PFSK-1 (cell line): ENCODE measurements at regions not wholly inside any gene's neighbourhood (a gene's known extent, or its start where the extent isn't known, plus 50 kb on each side); places are given as distances from the start of the nearest gene placed in this dataset.

Experiments used
- FOXP2 ChIP-seq: optimal IDR thresholded peaks from 2 replicates; pipeline ENCODE3; 2011; ENCODE audit warnings: borderline replicate concordance, control low read depth, inconsistent platforms; ENCODE audit not compliant: insufficient read depth; ENCODE audit errors: extremely low read length, extremely low read depth
- POLR2AphosphoS5 ChIP-seq: IDR thresholded peaks from 2 replicates; pipeline ENCODE4 v1.6.1; 2012; ENCODE audit warnings: low read depth, mild to moderate bottlenecking, control low read depth, low read length, moderate library complexity
- REST ChIP-seq, 2 experiments: IDR thresholded peaks; 2 replicates each; pipeline versions ENCODE4 v1.6.1 to v1.8.0; 2011 to 2012; ENCODE audit warnings: low read depth in 2 of 2, low read length in 2 of 2, control low read depth in 1 of 2, inconsistent platforms in 1 of 2, mild to moderate bottlenecking in 1 of 2, moderate library complexity in 1 of 2; ENCODE audit not compliant: insufficient read depth in 1 of 2
- SIN3A ChIP-seq: IDR thresholded peaks from 2 replicates; pipeline ENCODE4 v1.6.1; 2012; ENCODE audit warnings: mild to moderate bottlenecking, low read length, moderate library complexity, borderline replicate concordance; ENCODE audit not compliant: insufficient read depth
- TAF1 ChIP-seq: IDR thresholded peaks from 2 replicates; pipeline ENCODE4 v1.6.1; 2012; ENCODE audit warnings: low read length, control low read depth, borderline replicate concordance; ENCODE audit not compliant: insufficient read depth

- no peak for TF ChIP-seq POLR2AphosphoS5
- no peak for TF ChIP-seq REST (IDR thresholded peaks at IDR 0.05; ENCODE audit: insufficient read depth in 1 of 2, low read depth in 2 of 2, low read length in 2 of 2)
- TF ChIP-seq TAF1 = no peak
- no peak for TF ChIP-seq SIN3A
- TF ChIP-seq FOXP2 = no peak
Measured at GRCh38 chr9:75616052-75616451, 274.4 kb upstream of the PCSK5 start.
